ENCODE measurements at regions not wholly inside any gene's neighbourhood (a gene's known extent, or its start where the extent isn't known, plus 50 kb on each side); places are given as distances from the start of the nearest gene placed in this dataset.
A peak's percentile ranks its signal among the peaks of the same experiment; 100 is the strongest.
"Not testable (repeated sequence)": the region's sequence is repeated elsewhere in the genome, so short reads cannot be mapped to it uniquely, and the experiment has no call there.

DNA sequence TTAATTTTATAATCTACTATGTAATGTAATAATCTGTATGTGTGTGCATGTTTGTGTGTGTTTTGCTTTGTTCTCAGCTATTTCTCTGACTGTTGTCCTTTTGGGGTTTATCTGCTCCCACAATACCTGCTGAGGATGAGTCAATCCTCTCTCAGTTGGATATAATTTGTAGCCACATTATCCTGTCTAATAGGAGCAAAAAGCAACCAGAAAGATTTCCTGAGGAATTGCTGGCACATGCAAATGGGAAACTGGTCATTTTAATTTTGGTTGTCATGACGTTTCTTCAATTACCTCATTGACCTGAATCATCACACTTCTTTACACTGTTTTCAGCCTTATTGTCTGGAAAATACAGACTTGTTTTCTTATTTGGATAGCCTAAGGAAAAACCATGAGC, 488.4 kb downstream of the KLF5 start:
- DNase-seq, result no peak

DNA sequence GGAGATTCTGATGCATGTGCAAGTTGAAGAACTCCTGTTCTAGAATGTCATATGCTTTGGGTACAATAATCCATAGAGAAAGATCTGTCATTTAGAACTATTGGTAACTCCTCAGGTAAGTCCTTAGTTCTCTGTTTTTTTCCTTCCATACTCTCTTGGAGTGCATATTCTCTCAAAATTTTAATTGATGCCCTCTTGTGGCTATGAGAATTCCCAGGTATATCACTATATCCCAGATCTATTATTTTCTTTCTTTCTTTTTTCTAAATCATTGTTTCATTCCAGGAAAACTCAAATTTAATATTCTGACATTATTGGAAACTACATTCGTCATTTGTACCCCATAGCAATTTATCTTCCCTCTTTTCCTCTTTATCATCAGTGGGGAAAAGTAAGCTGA, 485.4 kb downstream of the KLF5 start:
- no peak for DNase-seq

DNA sequence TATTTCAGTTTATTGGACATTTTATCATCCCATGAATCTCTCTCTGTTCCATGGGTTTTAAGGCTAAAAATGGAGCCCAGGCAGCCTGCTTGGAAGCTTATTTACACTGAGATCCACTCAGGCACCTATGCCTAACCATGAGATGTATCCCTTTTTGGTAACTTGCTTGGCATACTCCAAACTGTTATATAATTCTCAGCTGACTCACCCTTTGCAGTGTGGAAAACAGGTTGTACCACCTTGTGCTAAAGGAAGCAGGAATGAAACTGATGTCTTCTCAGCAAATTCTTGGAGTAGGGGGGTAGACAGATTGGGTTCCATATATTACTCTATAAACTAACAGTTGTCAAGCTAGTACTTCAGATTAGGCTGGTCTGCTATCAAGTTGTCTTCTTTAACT, 483.6 kb downstream of the KLF5 start:
- no peak for DNase-seq

GRCh38 chr13:73536865-73537264, 478.1 kb downstream of the KLF5 start:
- no peak for DNase-seq

GRCh38 chr13:73535341-73535740, 476.5 kb downstream of the KLF5 start:
- DNase-seq, result no peak

- no peak for DNase-seq
Measured at GRCh38 chr13:73532987-73533510, 474.2 kb downstream of the KLF5 start.

DNA sequence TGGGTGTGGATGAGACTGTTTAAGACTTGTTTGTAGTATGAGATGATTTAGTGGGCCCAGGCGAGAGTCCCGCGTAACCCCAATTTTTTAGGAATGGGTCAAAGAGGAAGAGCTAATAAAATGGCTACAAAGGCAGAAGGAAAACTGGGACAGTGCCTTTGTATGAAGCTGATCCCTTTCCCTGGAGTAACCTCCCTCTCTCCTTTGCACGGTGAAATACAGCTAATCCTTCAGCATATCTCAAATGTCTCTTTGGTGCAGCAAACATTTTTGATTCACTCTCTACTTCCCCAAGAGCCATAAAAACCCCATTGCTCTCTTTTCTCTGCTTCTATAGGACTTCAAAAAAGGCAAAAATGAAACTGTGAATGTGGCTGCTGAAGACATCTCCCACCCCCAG, 473.8 kb downstream of the KLF5 start:
- no peak for DNase-seq

DNA sequence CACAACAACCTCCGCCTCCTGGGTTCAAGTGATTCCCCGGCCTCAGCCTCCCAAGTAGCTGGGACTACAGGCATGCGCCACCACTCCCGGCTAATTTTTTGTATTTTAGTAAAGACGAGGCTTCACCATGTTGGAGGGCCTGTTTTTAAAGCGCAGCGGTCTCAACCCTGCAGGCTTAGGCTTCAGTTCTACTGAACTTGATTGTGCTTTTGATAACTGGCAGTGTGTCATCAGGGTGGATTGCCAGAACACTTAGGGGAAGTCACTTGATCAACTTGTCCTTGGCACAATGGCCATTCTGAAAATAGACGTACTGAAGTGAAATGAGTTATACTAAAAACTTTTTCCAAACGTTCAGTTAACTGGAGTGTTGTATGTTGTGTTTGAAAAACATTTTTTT, 472.2 kb downstream of the KLF5 start:
- no peak for DNase-seq

DNA sequence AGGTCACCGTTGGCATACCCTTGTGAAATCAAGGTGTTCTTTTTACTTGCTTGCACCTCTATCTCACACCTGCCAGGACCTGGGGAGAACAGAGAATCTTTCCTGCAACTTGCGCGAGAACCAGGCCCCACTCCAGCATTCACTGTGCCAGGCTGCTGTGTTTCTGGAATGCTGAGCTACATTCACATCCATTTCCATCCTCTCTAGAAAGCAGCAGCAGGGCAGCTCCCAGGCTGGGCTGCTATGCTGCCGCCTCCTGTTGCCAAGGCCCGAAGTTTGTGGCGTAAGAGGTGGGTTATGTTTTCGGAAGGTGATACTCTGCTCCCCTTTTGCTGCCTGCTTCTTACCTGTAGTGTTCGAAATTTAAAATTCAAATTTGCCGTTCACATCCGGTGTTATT, 464.1 kb downstream of the KLF5 start:
- no peak for DNase-seq

- no peak for DNase-seq
Measured at GRCh38 chr13:73521985-73522524, 463.2 kb downstream of the KLF5 start.

- peak in 1 of 2 experiments; percentile 11 for DNase-seq
Measured at GRCh38 chr13:73521290-73521624, 462.5 kb downstream of the KLF5 start.

- no peak for DNase-seq
Measured at GRCh38 chr13:73520566-73521289, 461.9 kb downstream of the KLF5 start.

- not testable (repeated sequence) for DNase-seq
Measured at GRCh38 chr13:73520135-73520534, 461.3 kb downstream of the KLF5 start.

DNA sequence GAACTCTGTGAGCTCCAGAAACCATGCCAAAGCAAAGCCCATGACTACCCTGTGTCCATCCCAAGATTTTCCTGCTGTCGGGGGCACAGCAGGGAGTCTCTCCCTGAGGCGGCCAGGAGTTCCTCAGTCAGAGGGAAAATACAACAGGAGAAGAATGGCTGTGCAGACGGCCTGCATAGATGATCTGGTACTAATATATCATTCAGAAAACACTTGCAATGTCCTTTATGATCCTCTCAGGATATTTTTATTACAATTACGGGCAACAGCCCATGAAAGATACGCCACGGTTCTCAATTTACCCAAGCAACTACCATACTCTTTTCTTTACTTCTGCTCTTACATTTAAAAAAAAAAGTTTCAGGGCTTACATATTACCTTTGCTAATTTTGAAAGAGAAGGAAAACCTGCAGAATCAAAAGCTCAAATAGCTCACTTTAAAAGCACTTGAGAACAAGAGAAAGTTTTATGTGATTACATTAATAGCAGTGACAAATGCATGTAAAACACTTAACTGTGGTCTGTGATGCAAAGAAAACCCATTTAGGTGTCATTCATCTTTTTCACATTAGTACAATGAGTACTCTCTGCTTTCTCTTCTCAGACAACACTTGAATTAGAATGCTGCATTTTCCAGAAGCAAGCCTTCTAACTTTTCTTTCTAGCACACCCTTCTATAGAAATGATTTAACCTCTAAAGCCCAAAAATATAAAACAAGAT, 460.8 kb downstream of the KLF5 start:
- DNase-seq, result no peak

DNA sequence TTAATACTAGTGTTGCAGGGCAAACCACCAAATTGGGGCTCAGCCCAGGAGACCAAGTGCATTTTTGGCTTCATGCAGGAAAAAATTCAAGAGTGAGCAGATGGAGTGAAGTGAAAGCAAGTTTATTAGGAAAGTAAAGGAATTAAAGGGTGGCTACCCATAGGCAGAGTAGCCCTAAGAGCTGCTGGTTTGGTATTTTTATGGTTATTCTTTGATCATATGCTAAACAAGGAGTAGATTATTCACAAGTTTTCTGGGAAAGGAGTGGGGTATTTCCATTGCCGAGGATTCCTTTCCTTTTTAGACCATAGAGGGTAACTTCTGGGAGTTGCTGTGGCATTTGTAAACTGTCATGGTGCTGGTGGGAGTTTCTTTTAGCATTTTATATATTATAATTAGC, 459.0 kb downstream of the KLF5 start:
- DNase-seq, result no peak

DNA sequence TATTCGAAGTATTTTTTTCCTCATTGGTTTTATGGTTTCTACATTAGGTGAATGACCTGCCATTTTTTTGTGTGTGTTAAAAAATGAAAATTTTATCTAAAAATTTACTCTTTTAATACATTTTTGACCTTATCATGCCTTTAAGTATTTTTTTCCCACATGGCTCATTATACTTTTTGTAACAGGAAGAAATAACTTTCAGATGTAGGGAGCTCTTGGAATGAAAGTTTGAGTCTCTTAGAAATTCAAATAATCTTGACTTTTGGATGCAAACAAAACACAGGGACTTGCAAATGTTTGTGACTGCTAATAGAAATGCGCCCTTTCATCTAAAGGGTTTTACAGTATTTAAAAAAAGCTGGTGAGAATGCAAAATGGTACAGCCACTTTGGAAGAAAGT, 457.9 kb downstream of the KLF5 start:
- DNase-seq, result no peak

DNA sequence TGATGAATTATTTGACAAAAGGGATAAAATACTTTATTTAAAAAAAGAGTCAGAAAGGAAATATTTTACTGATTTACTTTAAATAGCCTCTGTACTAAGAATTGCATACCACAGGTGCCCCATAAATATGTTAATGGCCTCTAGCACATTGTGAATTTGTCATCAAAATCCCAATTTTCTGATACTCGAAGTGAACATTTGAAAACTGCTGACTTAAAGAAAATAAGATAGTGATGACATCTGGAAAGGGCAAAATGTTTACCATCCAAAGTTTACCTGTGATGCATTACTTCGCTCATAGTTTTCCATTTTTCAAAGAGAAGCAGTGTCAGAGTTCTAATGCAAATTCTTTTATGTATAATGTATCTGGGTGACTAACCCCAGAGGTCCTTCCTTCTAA, 455.4 kb downstream of the KLF5 start:
- DNase-seq, result no peak

- DNase-seq, result no peak
Measured at GRCh38 chr13:73513751-73514150, 454.9 kb downstream of the KLF5 start.

DNA sequence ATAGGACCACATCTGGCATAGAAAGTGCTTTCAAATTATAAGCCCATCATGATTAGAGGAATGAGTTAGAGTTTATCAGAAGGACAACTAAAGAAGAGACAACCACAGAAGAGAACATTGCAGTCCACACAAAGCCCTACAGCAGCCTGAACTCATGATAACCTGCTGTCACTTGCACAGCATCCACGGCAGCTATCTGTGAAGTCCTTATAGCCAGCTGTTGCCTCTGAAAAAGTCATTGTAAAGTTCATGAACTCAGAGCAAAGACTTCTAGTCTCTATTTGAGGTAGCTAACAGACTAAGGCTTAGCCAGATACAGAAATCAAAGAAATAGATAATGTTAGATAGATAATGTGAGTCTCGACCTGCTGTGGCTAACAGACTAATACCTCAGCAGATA, 450.0 kb downstream of the KLF5 start:
- DNase-seq, result no peak

DNA sequence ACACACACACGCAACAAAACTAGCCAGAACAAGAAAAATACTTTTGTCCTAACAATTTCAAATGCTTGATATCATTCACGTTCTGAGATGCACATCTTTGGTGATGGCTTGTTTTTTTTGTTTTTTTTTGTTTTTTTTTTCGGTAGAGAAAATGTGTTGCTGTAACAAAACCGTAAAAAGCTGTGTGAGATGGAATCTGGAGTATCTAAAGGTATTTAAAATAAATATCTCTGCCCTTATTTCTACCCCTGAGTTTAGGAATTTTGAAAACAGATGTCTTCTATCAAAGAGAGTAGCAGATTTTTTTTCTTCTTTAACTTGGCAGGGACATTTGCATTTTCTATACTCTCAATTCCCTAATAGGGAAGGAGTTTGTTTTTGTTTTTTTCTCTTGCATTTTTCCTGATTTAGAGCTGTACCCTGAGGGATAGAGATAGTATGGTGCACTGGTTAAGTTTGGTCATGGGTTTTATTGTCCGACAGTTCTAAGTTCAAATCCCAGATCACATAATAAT, 446.6 kb downstream of the KLF5 start:
- DNase-seq, result no peak

DNA sequence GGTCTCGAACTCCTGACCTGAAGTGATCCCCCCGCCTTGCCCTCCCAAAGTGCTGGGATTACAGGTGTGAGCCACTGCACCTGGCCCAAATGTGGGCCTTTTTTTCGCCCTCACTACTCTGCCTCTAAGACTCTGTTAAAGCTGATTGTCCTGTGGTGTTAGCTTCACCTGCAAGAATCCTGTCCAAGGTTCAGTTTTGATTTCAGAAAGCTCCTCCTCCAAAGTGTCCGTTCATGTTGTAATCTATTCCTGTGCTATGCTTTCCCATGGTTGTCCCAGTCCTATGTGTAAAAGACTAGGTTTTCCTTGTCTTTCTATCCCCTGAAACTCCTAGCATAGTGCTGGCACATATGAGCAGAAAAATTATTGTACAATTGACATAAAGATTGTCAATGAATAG, 440.9 kb downstream of the KLF5 start:
- no peak for DNase-seq

- no peak for DNase-seq
Measured at GRCh38 chr13:73497430-73497829, 438.6 kb downstream of the KLF5 start.

GRCh38 chr13:73496711-73497110, 437.9 kb downstream of the KLF5 start:
- DNase-seq, result no peak

DNA sequence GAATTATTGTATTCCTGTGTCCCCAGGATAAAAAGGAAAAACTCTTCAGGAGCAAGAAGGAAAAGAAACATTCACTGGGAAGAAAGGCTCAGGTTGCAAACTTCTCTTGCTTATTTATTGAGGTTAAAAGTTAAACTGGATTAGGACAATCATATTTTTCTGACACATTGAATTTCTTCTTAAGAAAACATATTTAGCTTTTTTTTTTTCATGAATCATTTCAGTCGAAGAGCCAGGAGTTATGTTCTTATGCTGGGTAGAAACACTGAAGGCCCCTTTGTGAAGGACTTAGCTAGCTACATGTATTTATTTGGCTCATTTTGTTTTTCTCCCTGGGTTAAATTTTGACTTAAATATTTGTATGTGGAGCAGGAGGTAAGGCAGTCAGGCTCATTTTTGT, 434.0 kb downstream of the KLF5 start:
- no peak for DNase-seq
